ENCODE measurements at regions not wholly inside any gene's neighbourhood (a gene's known extent, or its start where the extent isn't known, plus 50 kb on each side); places are given as distances from the start of the nearest gene placed in this dataset.

DNA sequence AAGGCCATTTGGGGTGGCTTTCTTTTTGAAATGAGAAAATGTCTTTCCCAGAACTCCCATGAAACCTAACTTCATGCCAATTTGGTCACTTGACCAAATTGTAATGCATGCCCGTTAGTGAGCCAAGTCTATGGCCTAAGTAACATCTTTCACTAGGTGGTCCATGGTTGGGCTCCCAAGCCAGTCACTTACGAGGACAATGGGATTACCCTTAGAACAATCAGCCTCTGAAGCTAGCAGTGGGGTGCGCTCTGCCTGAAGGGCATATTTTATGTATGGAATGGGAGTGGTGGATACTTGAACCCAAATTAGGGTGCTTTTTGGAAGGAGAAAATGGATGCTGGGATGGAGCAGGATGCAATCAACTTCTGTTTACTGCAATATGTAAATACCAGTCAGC is 127.4 kb upstream of the GOLIM4 start:
- no peaks in the 10 kb centered on the region for H3K4me1 ChIP-seq (ENCODE audit: insufficient read depth, low read length)

DNA sequence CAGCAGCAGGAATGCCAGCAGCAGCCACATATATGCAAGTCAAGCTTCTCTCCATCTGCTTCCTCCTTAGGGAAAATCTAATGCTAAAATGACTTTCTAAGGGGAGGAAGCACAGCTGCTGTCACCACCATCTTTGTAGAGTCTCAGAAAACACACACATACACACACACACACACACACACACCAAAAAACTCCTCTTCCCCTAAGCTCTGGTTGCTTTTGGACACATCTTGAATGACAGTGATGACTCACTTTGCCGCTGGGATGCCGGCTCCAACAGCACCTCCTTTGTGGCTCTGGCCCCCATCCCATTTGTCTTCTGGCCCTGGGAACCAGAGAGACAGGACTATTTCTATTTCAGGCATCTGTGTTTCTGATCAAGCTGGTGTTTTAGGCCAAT is 124.8 kb upstream of the GOLIM4 start:
- Histone ChIP-seq H3K9me3 (ENCODE audit: low read length) (no peaks in the 10 kb centered on the region), H3K27me3 (ENCODE audit: insufficient read depth, low read length) (no peaks in the 10 kb centered on the region), H3K4me1 (ENCODE audit: insufficient read depth, low read length) (no peaks in the 10 kb centered on the region), H3K36me3 (ENCODE audit: insufficient read depth, low read length) (no peaks in the 10 kb centered on the region), H3K4me3 (ENCODE audit: low read length) (no peak overlapping the region), H2AFZ (ENCODE audit: low read depth, low read length) (no peak overlapping the region)

More for the DNA sequence above, 127.4 kb upstream of the GOLIM4 start:
- no peak overlapping the region for H2AFZ ChIP-seq (ENCODE audit: low read depth, low read length)
- H3K4me3 ChIP-seq (ENCODE audit: low read length) = no peak overlapping the region
- H3K36me3 ChIP-seq (ENCODE audit: insufficient read depth, low read length) = no peaks in the 10 kb centered on the region
- no peaks in the 10 kb centered on the region for H3K9me3 ChIP-seq (ENCODE audit: low read length)
- no peaks in the 10 kb centered on the region for H3K27me3 ChIP-seq (ENCODE audit: insufficient read depth, low read length)

DNA sequence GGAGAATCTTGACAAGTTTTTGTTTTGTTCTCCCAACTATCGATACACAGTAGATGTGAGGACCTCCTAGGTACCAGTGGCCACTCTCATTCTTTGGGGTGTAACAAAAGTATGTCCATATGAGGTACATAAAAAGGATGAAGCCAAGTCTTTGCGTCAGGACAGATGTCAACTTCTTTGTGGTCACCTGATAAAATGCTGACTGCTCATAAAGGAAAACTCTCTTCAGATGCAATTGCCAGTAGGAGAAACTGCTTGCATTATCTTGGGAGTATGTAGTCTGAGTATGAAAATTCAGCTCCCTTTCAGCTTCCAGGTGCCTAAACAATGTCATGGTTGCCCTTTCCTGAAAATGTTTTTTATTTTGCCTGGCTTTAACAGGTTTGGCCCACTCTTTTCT is 123.8 kb upstream of the GOLIM4 start:
- Histone ChIP-seq H2AFZ (ENCODE audit: low read depth, low read length) (no peak overlapping the region), H3K4me1 (ENCODE audit: insufficient read depth, low read length) (no peaks in the 10 kb centered on the region), H3K36me3 (ENCODE audit: insufficient read depth, low read length) (no peaks in the 10 kb centered on the region), H3K27me3 (ENCODE audit: insufficient read depth, low read length) (no peaks in the 10 kb centered on the region), H3K9me3 (ENCODE audit: low read length) (no peaks in the 10 kb centered on the region), H3K4me3 (ENCODE audit: low read length) (no peak overlapping the region)

DNA sequence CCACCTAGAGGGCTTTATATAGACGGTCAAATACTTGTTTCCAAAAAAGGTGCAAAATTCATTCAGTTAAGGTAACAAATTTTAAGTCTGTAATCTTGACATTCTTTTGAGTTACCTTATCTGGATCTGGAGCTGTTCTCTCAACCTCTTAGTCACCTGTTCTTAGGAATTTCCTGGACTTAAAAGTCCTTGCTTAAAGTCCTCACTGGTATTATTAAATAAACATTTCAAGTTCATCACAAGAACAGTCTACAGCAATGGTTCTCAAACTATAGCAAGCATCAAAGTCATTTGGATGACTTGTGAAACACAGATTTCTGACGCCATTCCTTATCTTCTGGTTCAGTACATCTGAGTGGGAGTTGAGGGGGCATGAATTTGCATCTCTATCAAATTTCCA is 122.9 kb upstream of the GOLIM4 start:
- H3K36me3 ChIP-seq (ENCODE audit: insufficient read depth, low read length) = no peaks in the 10 kb centered on the region
- no peaks in the 10 kb centered on the region for H3K27me3 ChIP-seq (ENCODE audit: insufficient read depth, low read length)
- H3K9me3 ChIP-seq (ENCODE audit: low read length) = no peaks in the 10 kb centered on the region
- H2AFZ ChIP-seq (ENCODE audit: low read depth, low read length) = no peak overlapping the region
- no peaks in the 10 kb centered on the region for H3K4me1 ChIP-seq (ENCODE audit: insufficient read depth, low read length)
- H3K4me3 ChIP-seq (ENCODE audit: low read length) = no peak overlapping the region

DNA sequence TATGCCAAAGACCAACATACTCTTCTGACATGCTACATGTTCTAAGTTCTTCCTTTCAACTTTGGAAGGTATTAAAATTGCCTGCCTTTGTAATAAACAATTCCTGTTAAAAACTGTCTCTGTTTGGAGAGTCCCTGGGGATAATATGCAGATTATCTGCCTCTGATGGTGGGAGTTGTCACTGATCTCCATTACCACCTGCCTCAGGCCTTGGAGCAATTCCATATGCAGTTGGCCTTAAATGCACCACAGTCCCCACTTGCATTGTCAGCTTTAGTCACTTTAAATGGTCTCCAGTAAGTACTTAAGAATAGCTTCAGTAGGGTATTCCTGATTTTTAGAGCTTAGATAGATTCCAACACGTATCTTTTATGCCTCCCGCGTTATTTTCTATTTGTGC is 121.1 kb upstream of the GOLIM4 start:
- H3K36me3 ChIP-seq (ENCODE audit: insufficient read depth, low read length) = no peaks in the 10 kb centered on the region
- no peaks in the 10 kb centered on the region for H3K9me3 ChIP-seq (ENCODE audit: low read length)
- no peak overlapping the region for H3K4me3 ChIP-seq (ENCODE audit: low read length)
- H3K4me1 ChIP-seq (ENCODE audit: insufficient read depth, low read length) = peaks cover 15% of the 10 kb centered on the region
- no peaks in the 10 kb centered on the region for H3K27me3 ChIP-seq (ENCODE audit: insufficient read depth, low read length)
- no peak overlapping the region for H2AFZ ChIP-seq (ENCODE audit: low read depth, low read length)

DNA sequence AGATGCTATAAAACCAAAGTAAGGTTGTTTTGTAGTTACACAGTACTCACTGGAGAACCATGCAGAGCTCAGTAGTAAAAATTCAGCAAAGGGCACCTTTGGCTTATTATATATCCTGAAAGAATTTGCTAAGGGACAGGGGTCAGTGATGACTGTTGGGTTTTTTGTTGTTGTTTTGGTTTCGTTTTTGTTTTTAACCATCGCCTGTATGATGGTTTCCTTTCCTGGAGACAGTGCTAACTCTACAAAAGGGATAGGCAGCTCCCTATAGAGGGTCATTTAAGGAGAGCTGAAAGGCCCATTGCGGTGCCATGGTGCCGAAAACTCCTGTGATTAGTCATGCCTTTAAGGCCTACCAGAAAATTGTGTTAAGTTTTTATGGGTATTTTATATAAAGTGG is 118.2 kb upstream of the GOLIM4 start:
- Histone ChIP-seq H3K4me1 (ENCODE audit: insufficient read depth, low read length) (peaks cover 19% of the 10 kb centered on the region), H2AFZ (ENCODE audit: low read depth, low read length) (no peak overlapping the region), H3K9me3 (ENCODE audit: low read length) (no peaks in the 10 kb centered on the region), H3K36me3 (ENCODE audit: insufficient read depth, low read length) (no peaks in the 10 kb centered on the region), H3K27me3 (ENCODE audit: insufficient read depth, low read length) (no peaks in the 10 kb centered on the region), H3K4me3 (ENCODE audit: low read length) (no peak overlapping the region)

DNA sequence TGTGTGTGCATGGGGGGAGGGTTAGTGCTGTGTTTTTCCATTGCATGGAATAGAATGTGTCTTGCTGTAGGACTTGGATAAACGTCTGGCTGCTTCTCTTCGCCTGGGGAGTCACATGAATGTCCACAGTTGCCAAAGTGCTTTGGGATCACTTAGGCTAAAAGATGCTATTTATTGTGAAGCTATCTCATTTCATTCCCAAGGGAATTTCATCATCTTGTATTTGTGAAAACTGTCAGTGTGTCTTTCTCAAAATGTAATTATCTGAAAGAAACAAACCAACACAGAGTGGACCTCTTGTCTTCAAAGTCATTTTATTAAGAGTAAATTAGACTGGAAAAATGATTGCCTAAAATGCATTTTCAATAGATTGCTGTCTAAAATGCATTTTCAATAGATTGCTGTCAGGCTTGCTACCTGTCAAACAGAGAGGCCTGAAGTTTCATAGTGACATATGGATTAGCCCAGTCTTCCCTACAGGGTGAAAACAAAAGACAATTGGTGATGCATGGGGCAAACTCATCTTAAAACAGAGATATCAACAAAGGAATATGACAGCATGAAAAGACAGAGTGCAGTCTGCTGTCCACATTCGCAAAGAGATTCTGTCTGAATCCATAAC is 117.1 kb upstream of the GOLIM4 start:
- Histone ChIP-seq H3K27me3 (ENCODE audit: insufficient read depth, low read length) (no peaks in the 10 kb centered on the region), H3K9me3 (ENCODE audit: low read length) (no peaks in the 10 kb centered on the region), H3K4me3 (ENCODE audit: low read length) (no peak overlapping the region)

DNA sequence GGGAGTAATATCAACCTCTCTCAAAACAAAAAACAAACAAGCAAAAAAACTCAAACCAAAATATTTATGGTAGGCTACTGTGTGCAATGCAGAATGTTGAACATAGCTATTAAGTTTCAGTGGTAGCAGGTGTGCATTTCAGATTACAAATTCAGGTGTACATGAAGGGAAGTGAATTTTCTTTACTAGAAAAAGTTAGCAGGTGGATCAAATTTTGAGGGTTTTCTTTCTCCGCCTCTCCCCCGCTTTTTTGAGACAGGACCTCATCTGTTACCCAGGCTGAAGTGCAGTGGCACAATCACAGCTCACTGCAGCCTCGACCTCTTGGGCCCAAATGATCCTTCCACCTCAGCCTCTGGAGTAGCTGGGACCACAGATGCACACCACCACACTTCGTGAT is 109.7 kb upstream of the GOLIM4 start:
- Histone ChIP-seq H2AFZ (ENCODE audit: low read depth, low read length) (no peak overlapping the region), H3K9me3 (ENCODE audit: low read length) (no peaks in the 10 kb centered on the region), H3K4me1 (ENCODE audit: insufficient read depth, low read length) (no peaks in the 10 kb centered on the region), H3K4me3 (ENCODE audit: low read length) (no peak overlapping the region), H3K27me3 (ENCODE audit: insufficient read depth, low read length) (no peaks in the 10 kb centered on the region), H3K36me3 (ENCODE audit: insufficient read depth, low read length) (no peaks in the 10 kb centered on the region)

More for the DNA sequence above, 117.1 kb upstream of the GOLIM4 start:
- Histone ChIP-seq H3K4me1 (ENCODE audit: insufficient read depth, low read length) (peaks cover 19% of the 10 kb centered on the region), H3K36me3 (ENCODE audit: insufficient read depth, low read length) (no peaks in the 10 kb centered on the region), H2AFZ (ENCODE audit: low read depth, low read length) (peak overlapping the region; percentile 29)

DNA sequence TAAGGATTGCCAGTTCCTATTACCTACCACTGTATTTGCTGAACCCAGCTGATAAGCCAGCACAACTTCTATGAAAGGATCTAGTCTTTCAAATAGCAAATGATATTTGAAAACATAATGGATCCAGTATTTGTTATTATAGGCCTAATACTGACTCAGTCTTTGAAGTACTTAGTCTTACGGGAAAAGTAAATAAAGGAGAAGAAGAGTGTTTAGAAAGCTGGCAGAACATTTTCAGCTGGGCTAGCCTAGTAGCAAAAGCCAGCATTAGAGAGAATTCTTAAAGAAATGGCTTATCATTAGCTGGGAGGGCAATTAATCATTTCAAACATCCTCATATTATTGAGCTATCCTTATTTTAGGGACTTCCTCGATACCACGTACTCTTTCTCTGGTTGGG is 101.4 kb upstream of the GOLIM4 start:
- H3K9me3 ChIP-seq (ENCODE audit: low read length) = no peaks in the 10 kb centered on the region
- H2AFZ ChIP-seq (ENCODE audit: low read depth, low read length) = no peak overlapping the region
- H3K36me3 ChIP-seq (ENCODE audit: insufficient read depth, low read length) = no peaks in the 10 kb centered on the region
- H3K4me3 ChIP-seq (ENCODE audit: low read length) = no peak overlapping the region
- no peaks in the 10 kb centered on the region for H3K27me3 ChIP-seq (ENCODE audit: insufficient read depth, low read length)
- no peaks in the 10 kb centered on the region for H3K4me1 ChIP-seq (ENCODE audit: insufficient read depth, low read length)

DNA sequence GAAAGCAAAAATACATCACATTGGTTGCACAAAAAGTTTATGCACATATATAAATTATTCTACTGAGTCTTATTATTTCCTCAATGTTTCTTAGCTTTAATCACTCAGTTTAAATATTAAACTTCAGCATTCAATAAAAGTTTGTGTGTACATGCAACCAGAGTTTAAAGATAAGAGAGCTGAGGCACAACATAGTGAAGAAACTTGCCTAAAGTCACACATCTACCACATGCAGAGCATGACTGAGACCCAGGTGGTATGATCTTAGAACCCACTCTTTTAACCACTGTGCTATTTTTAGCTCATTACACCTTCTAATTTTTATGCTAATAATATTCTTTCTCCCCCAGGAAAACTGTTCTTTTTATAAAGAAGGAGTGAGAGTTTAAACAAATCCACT is 96.1 kb upstream of the GOLIM4 start:
- Histone ChIP-seq H2AFZ (ENCODE audit: low read depth, low read length) (no peak overlapping the region), H3K27me3 (ENCODE audit: insufficient read depth, low read length) (no peaks in the 10 kb centered on the region), H3K4me3 (ENCODE audit: low read length) (no peak overlapping the region), H3K36me3 (ENCODE audit: insufficient read depth, low read length) (no peaks in the 10 kb centered on the region), H3K4me1 (ENCODE audit: insufficient read depth, low read length) (no peaks in the 10 kb centered on the region), H3K9me3 (ENCODE audit: low read length) (no peaks in the 10 kb centered on the region)

DNA sequence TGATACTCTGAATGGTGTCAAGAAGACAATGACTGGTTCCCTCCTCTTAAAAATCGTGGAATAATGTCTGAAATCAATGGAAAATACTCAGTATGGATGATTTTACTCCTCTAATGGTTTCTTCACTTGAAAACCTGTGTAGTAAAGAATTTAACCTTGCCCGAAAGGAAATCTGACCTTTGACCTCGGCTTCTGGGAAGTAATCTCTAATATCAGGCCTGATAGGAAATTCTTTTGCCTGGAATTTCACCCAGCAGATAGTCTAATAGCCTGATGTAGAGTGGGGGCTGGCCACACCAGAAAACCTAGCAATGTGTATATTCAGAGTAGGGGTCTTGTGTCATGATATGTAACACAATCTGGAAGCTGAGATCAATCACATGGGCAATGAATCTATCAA is 91.5 kb upstream of the GOLIM4 start:
- Histone ChIP-seq H3K9me3 (ENCODE audit: low read length) (no peaks in the 10 kb centered on the region), H3K4me3 (ENCODE audit: low read length) (no peak overlapping the region), H3K27me3 (ENCODE audit: insufficient read depth, low read length) (no peaks in the 10 kb centered on the region), H3K4me1 (ENCODE audit: insufficient read depth, low read length) (no peaks in the 10 kb centered on the region), H2AFZ (ENCODE audit: low read depth, low read length) (no peak overlapping the region), H3K36me3 (ENCODE audit: insufficient read depth, low read length) (no peaks in the 10 kb centered on the region)

DNA sequence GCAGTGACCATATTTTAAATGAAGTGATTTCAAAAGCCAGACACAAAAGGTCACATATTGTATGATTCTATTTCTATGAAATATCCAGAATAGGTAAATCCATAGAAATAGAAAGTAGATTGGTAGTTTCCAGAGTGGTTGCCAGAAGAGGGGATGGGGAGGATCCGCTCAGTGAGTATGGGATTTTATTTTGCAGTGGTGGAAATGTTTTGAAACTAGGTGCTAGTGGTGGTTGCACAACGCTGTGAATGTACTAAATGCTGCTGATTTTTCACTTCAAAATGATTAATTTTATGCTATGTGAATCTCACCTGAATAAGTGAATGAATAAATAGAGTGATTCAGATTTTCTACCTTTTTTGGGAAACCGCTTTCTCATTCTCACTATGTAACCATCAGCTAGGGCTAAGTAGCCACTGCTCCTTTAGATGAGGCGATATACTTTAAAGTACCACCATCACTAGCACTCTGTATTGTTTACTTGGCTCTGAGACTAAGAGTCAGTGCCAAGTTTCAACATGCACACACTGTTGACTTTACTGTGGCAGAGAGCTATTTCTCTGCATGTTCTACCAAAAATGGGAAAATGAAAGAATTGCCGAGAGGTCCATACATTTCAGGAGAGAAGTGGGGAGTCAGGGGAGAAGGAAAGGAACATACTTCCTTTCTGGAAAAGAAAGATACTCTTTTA is 90.7 kb upstream of the GOLIM4 start:
- Histone ChIP-seq H3K4me3 (ENCODE audit: low read length) (no peak overlapping the region), H2AFZ (ENCODE audit: low read depth, low read length) (no peak overlapping the region), H3K4me1 (ENCODE audit: insufficient read depth, low read length) (no peaks in the 10 kb centered on the region), H3K27me3 (ENCODE audit: insufficient read depth, low read length) (no peaks in the 10 kb centered on the region), H3K36me3 (ENCODE audit: insufficient read depth, low read length) (no peaks in the 10 kb centered on the region), H3K9me3 (ENCODE audit: low read length) (no peaks in the 10 kb centered on the region)

DNA sequence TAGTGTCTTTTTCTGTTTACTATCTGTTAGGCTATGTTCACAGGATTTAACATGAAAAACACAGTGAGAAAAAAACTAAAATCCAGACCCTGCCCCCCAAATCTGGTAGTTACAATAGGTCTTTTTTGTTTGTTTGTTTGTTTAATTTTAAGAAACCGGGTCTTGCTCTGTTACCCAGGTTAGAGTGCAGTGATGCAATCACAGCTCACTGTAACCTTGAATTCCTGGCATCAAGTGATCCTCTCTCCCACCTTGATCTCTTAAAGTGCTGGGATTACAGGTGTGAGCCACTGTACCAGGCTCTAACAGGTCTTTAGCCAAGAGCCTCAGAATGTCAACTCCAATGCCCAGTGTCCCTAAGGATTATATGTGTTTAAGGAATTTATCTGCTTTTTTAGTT is 88.0 kb upstream of the GOLIM4 start:
- Histone ChIP-seq H3K4me3 (ENCODE audit: low read length) (no peak overlapping the region), H3K4me1 (ENCODE audit: insufficient read depth, low read length) (no peaks in the 10 kb centered on the region), H3K36me3 (ENCODE audit: insufficient read depth, low read length) (no peaks in the 10 kb centered on the region), H3K9me3 (ENCODE audit: low read length) (no peaks in the 10 kb centered on the region), H2AFZ (ENCODE audit: low read depth, low read length) (no peak overlapping the region), H3K27me3 (ENCODE audit: insufficient read depth, low read length) (no peaks in the 10 kb centered on the region)

DNA sequence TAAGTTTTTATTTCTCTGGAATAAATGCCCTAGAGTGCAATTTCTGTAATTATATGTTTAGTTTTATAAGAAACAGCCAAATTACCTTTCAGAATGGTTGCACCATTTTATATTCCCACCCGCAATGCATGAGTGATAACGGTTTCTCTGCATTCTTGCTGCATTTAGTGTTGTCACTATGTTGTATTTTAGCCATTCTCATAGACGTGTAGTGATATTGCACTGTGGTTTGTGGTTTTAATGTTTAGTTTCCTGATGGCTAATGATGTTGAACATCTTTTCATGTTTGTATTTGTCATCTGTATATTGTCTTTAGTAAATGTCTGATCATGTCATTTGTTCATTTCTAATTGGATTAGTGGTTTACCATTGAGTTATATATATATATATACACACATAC is 73.0 kb upstream of the GOLIM4 start:
- no peaks in the 10 kb centered on the region for H3K9me3 ChIP-seq (ENCODE audit: low read length)
- H3K4me1 ChIP-seq (ENCODE audit: insufficient read depth, low read length) = no peaks in the 10 kb centered on the region
- no peak overlapping the region for H3K4me3 ChIP-seq (ENCODE audit: low read length)
- no peak overlapping the region for H2AFZ ChIP-seq (ENCODE audit: low read depth, low read length)
- H3K36me3 ChIP-seq (ENCODE audit: insufficient read depth, low read length) = no peaks in the 10 kb centered on the region
- H3K27me3 ChIP-seq (ENCODE audit: insufficient read depth, low read length) = no peaks in the 10 kb centered on the region
